ENCODE measurements at regions not wholly inside any gene's neighbourhood (a gene's known extent, or its start where the extent isn't known, plus 50 kb on each side); places are given as distances from the start of the nearest gene placed in this dataset.

DNA sequence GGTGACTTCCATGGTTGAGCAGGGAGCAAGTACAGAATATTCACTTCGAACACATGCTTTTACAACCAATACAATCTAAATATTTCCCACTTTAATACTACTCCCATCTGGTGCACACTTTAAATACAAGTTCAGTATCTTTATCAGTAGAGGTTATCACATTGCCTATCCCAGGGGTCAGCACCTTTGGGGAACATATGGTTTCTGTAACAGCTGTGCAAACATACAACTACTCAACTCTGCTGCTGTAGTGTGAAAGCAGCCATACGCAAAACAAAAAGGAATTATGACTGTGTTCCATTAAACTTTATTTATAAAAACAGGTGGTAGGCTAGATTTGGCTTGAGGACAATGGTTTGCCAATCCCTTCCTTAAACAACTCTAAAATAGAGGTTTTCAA lies 157.5 kb downstream of the XPNPEP1 start:
- TF ChIP-seq FOS (IDR thresholded peaks at IDR 0.05; ENCODE audit: low read depth, low read length) (no peak), POLR2A (IDR thresholded peaks at IDR 0.05; ENCODE audit: low read depth, low read length) (no peak)
- TF ChIP-seq, protein P1, sequence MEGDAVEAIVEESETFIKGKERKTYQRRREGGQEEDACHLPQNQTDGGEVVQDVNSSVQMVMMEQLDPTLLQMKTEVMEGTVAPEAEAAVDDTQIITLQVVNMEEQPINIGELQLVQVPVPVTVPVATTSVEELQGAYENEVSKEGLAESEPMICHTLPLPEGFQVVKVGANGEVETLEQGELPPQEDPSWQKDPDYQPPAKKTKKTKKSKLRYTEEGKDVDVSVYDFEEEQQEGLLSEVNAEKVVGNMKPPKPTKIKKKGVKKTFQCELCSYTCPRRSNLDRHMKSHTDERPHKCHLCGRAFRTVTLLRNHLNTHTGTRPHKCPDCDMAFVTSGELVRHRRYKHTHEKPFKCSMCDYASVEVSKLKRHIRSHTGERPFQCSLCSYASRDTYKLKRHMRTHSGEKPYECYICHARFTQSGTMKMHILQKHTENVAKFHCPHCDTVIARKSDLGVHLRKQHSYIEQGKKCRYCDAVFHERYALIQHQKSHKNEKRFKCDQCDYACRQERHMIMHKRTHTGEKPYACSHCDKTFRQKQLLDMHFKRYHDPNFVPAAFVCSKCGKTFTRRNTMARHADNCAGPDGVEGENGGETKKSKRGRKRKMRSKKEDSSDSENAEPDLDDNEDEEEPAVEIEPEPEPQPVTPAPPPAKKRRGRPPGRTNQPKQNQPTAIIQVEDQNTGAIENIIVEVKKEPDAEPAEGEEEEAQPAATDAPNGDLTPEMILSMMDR (conservative IDR thresholded peaks at IDR 0.05; ENCODE audit: low read depth, low read length), result no peak

Data from IMR-90 (cell line).